GM11168 (cell line): ENCODE measurements at regions not wholly inside any gene's neighbourhood (a gene's known extent, or its start where the extent isn't known, plus 50 kb on each side); places are given as distances from the start of the nearest gene placed in this dataset.
"Not testable (repeated sequence)": the region's sequence is repeated elsewhere in the genome, so short reads cannot be mapped to it uniquely, and the experiment has no call there.

Source experiments
- in situ Hi-C: fragments of 300-500 bp; cut with MboI; formaldehyde crosslinking; loops from one replicate; pipeline ENCODE4 v1.12.0; 2022; ENCODE audit warnings: low sequenced_read_pairs; ENCODE audit not compliant: unreplicated experiment

DNA sequence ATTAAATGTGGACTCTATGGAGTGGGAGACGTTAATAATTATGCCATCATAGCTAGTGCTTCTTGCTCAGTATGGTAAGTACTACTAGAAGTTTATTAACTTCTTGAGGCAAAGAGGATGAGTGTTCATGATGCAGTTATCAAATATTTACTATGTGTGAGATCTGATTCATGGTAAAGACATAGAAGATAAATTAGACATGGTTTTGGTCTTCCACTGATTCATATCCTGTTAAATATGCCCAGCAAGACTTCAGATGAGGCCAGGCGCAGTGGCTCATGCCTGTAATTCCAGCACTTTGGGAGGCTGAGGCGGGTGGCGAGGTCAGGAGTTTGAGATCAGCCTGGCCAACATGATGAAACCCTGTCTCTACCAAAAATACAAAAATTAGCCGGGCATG is 547.1 kb upstream of the ANKRD30A start:
- in situ Hi-C loops, result no loop called here

DNA sequence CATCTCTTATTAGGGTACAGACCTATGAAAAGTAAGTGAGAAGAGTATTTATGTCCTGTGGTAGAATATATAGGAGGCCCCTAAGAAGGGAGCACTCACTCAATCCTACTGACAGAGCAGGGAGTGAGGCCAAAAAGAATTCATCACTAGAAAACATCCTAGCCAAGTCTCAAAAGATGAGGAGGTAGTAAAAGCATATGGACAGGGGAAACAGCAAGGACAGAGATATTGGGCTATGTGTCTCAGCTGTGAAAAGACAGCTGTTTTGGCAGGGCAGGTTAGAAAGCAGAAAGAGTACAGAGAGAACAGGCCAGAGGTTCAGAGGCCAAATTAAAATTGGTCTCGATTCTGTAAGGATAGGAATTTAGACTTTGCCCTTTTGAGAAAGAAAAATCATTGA is 548.3 kb upstream of the ANKRD30A start:
- in situ Hi-C loops, result no loop called here

DNA sequence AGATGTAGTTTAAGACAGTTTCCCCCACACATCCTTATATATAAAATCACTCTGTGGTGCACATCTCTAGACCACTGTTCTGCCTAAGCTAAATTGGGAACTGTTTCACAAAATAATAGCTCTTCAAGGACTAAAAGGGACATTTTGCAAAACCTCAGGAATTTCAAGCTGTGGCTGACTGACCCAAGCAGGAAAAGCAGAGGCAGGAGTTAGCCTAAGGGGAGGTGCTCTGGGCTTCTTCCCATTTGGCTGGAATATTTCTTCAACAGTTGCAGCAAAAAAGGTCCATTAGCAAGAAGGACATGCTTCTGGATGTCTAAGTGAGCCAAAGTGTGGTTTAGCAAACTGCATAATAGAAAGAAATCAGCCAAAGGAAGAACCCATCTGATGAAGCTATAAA is 551.2 kb upstream of the ANKRD30A start:
- in situ Hi-C loops, result no loop called here

DNA sequence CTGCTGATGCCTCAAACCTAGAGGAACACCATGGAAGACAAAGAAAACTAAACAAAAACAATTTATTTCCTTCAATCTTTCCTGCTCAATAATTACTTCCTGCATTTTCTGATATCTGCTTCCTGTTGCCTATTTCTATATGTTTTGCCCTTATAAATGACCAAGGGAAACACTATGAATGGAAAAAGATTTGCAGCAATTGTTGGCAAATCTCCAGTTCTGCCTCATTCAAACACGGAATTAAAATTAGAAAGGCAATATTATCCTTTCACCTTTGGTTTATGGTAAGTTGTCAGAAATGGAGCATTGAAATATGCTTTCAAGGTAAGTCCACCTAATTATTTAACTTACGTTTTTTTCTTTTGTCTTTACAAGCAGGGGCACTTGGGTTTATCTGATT is 552.2 kb upstream of the ANKRD30A start:
- in situ Hi-C loops, result no loop called here

DNA sequence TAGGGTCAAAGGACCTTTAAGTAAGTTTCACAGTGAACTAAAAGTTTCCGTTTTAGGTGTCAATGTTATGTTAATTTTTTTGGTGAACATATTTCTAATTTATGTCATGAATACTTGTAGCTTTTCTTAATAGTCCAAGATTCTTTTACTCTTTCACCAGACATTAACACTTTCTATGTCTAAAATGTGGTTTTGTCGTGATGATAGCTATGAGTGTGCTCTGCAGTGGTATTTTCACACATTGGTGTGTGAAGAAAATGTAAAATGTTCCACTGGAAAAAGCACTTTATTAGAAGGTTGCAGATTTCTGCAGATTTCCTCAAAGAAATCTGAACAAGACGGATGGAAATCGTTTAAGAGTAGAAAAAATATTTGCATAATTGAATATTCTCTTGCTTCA is 561.0 kb upstream of the ANKRD30A start:
- in situ Hi-C loops, result no loop called here

DNA sequence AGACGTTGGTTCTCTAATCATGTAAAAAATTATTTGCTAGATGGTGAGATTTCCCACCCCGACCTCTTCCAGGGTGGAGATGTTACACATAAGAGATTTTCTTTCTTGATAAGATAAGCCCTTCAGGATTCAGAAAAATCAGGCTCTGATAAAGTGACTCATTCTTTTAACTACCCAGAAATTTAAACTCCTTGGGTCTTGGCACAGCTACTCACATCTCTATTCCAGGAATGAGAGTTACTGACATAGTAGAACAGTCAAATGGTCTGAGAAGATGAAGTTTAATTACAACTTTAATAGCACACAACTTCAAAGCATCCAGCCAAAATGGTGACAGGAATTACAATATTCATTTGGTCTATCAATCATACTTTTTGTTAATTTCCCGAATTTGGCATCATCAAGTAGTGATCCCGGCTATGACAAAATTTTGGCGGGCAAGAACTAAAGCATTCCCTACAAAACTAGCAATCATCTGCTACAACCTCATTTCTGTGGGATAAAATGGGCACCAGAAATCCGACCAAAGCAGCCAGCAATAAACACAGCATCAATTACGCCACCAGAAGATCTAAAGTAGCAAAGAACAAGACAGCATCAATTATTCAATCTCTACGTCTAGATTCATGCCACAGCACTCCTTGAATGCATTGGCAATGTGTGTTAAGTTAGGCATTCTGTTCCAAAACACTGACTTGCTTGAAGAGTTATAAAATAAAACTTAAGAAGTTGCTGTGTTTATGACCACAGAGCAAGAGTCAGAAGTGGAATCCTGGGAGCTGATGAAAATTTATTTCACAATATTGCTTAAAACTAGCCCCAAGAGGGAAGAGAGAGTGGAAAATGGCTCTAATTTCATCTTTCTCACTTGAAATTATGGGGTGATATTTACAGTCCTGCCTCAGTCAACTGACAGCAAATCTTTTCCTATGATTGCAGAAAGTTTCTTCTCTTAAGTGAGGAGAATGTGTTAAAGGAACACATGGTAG is 565.7 kb upstream of the ANKRD30A start:
- in situ Hi-C loops, result no loop called here

DNA sequence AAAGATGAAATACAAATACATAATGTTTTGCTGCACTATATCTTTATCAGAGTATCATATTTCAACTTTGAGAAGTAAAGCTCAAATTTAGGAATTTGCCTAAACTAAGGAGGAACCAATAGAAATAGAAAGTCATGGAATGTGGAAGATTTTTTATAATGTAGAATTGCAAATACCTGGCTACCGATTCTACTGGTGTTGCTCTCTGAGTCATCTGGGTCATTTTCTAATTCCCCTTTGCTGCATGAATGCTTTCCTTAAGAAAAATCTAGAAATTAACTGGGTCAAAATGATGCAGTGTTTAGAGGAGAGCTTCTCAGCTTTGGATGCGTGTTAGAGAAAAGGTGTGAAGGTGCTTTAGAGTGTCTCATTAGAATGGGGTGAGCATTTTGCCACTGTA is 568.9 kb upstream of the ANKRD30A start:
- in situ Hi-C loops, result no loop called here

DNA sequence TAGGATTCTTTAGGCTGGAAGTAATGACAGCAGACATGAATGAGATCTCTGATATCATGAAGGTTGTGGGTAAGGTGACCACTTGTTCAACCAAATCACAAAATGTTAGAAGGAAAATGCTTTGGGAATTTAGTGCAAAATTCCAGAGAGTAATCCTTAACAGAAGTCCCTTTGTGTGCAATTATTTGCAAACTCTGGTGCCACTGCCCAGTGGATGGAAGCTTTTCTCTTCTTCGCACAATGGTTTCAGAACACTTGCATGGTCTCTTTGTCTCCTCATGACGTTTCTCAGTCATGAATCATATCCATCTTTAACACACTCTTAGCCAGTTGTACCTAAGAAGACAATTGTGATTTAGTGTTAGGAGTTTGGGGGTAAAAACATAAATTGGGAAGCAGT is 570.4 kb upstream of the ANKRD30A start:
- in situ Hi-C loops, result no loop called here

DNA sequence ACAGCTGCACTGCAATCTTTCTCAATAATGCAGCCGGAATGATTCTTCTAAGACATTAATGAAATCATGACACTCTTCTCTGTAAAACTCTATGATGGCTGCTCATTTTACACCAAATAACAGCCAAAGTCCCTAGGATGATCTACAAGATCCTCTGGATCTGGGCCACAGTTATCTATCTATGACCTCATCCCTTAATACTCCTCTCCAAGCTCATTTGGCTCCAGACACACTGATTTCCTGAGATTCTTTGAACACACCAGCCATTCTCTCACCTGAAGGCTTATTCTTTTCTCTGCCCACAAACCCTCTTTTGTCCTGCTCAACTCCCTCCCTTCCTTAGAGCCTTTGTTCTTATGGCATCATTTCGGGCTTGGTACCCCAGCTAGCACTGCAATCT is 577.4 kb upstream of the ANKRD30A start:
- in situ Hi-C loops, result no loop called here

DNA sequence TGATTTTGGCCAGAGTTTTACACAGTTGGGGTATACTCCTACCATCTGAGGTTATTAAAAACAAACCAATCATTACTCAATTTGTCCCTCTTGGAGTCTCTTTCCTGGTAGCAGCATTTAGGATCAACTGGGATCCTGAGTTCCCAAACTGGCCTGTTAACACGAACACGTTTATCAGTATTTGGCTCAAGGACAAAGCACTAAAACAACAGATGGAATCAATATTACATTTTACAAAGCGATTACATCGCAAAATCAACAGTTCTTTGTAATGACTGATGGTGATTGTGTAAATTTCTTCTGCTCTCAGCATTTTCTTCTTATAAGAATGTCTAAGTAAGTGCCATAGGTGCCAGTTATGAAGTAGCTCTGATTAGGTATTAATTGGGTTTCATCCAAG is 582.9 kb upstream of the ANKRD30A start:
- in situ Hi-C loops, result no loop called here

DNA sequence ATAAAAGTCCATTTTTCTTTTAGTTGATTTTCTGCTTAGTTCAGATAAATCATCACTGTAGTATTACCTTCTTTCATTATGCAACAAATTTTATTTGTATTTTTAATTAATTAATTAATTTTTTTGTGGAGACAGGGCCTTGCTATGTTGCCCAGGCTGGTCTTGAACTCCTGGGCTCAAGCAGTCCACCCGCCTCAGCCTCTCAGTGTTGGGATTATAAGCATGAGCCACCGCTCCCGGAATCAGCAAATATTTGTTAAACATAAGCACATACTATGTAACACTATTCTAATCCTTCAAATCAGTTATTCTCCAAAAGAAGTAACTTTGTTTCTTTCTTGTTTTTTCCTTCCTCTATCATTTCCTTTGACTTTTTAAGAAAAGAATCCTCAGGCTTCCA is 584.8 kb upstream of the ANKRD30A start:
- in situ Hi-C loops, result no loop called here

DNA sequence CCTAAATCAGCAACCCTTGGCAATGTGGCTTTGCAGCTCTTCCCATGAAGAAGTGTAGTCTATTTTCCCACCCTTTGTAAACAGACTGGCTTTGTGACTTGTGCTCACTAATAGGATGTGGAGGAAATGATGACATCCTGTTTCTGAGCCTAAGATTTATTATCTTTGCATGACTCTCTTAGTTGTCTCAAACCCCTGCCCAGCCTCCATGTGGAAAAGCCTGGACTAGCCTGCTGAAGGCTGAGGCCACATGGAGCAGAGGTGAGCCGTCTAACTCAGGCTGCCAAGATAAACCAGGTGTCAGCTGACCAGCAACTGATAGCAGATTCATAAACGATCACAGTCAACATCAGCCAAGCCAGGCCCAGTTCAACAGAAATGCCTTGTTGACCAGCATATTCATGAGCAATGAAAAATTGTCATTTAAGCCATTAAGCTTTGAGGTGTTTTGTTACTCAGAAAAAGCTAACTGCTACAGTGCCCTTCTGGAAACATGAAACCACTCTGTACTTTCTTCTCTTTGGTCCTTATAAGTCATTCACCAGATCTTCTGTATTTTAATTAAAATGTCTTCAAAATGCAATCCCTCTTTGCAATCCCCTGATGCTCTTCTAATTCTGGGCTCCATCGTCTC is 586.3 kb upstream of the ANKRD30A start:
- in situ Hi-C loops, result no loop called here

DNA sequence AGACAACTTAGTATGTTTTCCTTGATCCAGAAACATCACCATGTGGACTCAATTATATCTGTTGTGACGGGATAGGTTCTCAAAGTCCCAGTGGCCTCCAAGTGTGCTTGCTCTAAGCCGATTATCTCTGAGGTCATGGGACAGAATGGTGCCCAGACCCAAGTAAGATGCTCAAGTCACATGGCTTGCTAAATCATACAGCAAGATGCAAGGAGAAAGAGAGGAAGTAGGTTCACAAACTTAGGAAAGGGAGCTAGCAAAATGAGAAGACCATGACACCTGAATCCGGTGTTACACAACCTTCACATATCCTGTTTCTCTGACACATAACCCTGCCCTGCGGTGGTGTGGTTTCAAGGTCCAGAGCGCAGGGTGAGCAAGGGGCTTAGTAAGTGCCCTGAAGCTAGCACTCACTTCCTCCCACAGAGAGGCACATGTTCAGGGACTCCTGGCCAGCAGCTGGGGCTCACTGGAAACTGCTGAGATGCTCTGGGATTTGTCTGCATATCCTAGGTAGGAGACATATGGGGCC is 590.9 kb upstream of the ANKRD30A start:
- in situ Hi-C loops, result no loop called here

DNA sequence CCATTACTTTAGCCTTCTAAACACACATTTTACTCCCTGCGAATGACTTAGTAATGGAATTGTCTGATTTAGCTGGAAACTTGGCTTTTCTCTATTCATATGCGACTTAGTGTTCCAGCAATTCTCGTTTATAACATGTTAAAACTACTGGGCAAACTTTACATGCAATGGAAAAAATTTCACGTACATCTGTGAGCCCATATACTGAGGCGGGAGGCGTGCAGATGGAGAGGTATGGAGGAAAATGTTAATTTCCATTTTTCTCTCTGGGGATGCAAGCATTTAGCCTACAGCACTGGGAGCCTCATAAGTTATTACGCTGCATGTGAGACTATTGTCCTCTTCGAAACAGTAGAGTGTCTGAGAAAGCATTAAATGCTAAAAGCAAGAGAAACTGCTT is 591.5 kb upstream of the ANKRD30A start:
- in situ Hi-C loops, result no loop called here

DNA sequence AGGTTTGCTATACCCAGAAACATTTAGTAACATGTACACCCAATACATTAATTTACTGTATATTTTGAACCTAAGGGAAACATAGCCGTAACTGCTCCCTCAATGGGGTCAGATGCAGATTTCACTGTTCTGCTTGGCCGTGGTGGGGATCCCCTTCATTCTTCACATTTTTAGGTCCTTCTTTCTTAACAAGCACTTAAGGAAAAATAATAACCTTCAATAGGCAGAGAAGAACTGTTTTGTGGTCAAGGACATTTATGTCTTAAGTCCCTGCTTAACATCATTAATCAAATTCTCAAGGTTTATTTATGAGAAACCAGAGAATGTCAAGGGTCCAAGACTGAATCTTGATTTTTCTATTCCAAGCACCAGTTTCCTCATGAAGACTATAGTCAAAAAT is 592.1 kb upstream of the ANKRD30A start:
- in situ Hi-C loops, result no loop called here

DNA sequence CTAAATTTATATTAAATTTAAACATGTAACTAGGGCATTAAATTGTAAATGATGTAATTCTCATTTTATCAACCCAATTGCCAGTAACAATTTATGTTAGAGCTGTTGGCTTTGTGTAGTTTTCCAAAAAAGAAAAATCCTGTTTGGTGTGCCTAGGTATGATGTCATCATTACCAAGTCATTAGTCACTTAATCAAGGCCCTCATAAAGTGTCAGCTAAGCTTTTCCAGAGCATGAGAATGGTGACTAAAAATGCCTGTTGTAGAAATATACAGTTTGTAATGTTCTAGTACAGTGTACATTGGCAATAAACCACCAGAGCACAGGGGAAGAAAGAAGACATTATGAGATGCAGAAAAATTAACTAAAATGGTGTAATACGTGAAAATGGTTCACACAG is 593.8 kb upstream of the ANKRD30A start:
- in situ Hi-C loops, result no loop called here

DNA sequence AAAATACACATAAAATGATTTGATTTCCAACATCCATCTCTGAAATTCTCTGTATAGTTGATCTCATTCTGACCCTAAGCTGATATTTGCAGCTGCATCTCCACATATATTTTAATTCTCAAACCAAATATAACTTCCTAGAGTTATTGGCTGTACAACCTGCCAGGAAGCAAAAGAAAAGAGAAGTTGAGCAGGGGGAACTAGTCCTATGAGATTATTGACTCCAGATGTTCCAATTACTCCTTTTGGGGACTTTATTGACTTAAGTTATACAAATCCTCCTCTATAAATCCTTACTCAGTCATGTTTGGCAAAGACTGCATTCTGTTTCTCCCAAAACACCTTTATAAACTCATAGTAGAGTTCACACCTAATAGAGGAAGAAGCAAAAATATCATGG is 599.4 kb upstream of the ANKRD30A start:
- in situ Hi-C loops, result no loop called here

DNA sequence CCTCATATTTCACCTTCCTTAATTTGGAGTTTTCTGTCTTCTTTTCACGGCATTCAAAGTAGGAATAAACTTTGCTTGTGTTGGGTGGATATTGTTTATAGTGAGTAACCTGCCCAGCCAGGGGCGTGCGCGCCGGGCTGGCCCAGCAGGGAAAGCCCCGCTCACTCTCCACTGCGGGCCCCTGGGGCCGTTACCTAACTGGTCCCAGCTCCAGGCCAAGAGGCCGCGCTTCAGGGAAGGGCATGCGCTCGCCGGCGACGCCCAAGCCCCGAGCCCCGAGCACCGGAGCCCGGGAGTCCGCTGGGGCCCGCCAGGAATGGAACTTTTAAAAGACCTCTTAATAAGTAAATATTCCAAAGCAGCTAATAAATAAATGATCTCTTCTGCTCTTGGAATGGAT is 601.3 kb upstream of the ANKRD30A start:
- in situ Hi-C loops, result not testable (repeated sequence)

DNA sequence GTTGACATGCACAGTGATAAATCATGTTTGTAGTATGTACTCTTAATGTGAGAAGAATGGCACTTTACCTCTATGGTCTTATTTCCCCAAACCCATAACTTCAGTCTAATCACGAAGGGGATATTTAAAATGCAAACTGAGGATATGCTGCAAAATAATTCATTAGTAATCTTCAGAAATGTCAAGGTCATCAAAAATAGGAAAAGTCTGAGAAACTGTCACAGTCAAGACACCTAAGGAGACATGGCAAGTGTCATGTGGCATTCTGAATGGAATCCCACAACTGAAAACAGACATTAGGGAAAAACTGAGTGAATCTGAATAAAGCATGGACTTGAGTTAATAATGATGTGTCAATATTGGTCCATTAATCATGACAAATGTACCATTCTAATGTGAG is 605.5 kb upstream of the ANKRD30A start:
- in situ Hi-C loops, result no loop called here

DNA sequence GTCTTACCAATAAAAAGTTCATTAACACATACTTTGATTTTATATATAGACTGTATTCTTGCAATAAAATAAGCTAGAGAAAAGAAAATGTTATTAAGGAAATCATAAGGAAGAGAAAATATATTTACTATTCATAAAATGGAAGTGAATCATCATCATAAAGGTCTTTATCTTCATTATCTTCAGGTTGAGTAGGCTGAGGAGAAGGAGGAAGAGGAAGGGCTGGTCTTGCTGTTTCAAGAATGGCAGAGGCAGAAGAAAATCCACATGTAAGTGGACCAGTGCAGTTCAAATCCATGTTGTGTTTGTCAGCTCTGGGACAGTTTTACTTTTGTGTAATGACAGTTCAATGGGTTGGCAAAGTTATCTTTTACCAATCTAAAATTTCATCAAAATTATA is 609.1 kb upstream of the ANKRD30A start:
- in situ Hi-C loops, result no loop called here

DNA sequence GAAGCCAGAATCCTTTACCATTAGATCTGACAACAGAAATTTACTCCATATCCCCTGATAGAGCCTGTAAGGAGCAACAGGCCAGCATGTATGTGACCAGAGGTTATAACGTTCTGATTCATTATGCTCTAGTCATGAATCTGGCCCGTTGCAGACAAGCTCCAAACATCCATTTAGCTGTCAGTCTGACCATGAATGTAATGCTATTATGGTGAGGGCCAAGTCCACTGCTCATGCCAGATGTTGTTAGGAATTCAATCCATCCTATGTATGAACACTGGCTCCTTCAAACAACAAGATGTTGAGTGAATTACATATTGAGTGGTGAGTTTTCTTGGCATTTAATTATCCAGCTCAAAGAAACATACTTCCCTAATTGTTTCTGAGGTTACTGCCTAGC is 610.1 kb upstream of the ANKRD30A start:
- in situ Hi-C loops, result no loop called here

DNA sequence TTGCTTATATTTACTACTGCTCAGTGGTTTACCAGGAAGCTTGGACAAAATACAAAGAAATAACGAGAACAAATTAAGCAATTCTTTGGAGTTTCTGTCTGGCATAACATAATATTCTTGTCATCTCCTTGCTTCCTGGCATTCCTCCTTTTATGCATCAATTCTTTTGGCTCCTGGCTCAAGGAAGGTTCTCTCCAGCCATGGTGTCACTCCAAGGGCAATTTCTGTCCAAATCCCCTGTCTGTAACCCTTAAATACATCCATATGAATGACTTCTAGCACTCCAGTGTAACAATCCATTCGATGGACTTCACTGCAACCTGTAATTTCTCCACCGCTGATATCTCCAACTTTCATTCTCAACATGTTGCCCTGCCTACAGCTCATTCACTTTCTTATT is 617.7 kb upstream of the ANKRD30A start:
- in situ Hi-C loops, result no loop called here
